Psoas muscle (tissue), 7 donors: ENCODE measurements at regions not wholly inside any gene's neighbourhood (a gene's known extent, or its start where the extent isn't known, plus 50 kb on each side); places are given as distances from the start of the nearest gene placed in this dataset.

Experiments used
- ATAC-seq, 4 donors: fragments of 200-7000 bp; cut with Tn5 transposase; one replicate each; pipeline ENCODE4 v1.9.1; 2020; ENCODE audit warnings: moderate library complexity in 3 of 4, mild to moderate bottlenecking in 2 of 4
- DNase-seq, 2 donors: peaks; one replicate each; pipeline ENCODE4 v3.0.0-alpha.2; 2020
- H3K27ac ChIP-seq: fragments of 200-600 bp; one replicate; pipeline ENCODE4 v1.8.0; 2022
- H3K27me3 ChIP-seq, 3 donors: fragments of 200-600 bp in 1 of 3; one replicate each; pipeline versions ENCODE4 v1.6.1 to v1.8.0; 2013 to 2022; ENCODE audit warnings: low read length in 2 of 3, mild to moderate bottlenecking in 2 of 3, moderate library complexity in 1 of 3; ENCODE audit not compliant: insufficient read depth in 3 of 3
- H3K36me3 ChIP-seq, 2 donors: fragments of 200-600 bp in 1 of 2; one replicate each; pipeline versions ENCODE4 v1.6.1 to v1.8.0; 2013 to 2022; ENCODE audit warnings: low read depth in 1 of 2, mild to moderate bottlenecking in 1 of 2, moderate library complexity in 1 of 2; ENCODE audit not compliant: insufficient read depth in 1 of 2
- H3K4me1 ChIP-seq: fragments of 200-600 bp; one replicate; pipeline ENCODE4 v1.8.0; 2022
- H3K4me3 ChIP-seq: fragments of 200-600 bp; one replicate; pipeline ENCODE4 v1.8.0; 2022; ENCODE audit warnings: mild to moderate bottlenecking
- H3K9me3 ChIP-seq: fragments of 200-600 bp; one replicate; pipeline ENCODE4 v1.8.0; 2022
- WGBS, 3 donors: extraction: QIAGEN DNeasy Blood & Tissue Kit; methylation state at CpG; one replicate each; pipeline versions ENCODE4 v1.1.6 to v1.1.7; 2013; 5-methylcytosine and 5-hydroxymethylcytosine counted together
- intact Hi-C, 2 donors: fragments of 100-400 bp; cut with DNase I; formaldehyde crosslinking; loops; one replicate each; pipeline versions ENCODE4 v1.11.0 to v1.14.2; 2022
- TF ChIP-seq, protein P1 (sequence below): fragments of 200-600 bp; IDR thresholded peaks from one replicate; pipeline ENCODE4 v1.8.0; 2022; ENCODE audit warnings: antibody characterized with exemption
- donor health status: healthy with polysubstance abuse.
- donor health status: DM: no; HTN: no; CAD: no; lungs with moderate emphysema.
- donor health status: Bipolar disorder and iron deficiency.
- donor health status: healthy.
- donor health status: DM: yes; HTN: yes; CAD: no.
- donor health status: DM: no; HTN: no; CAD: no.
- donor health status: DM: yes; HTN: yes; CAD: no.

DNA sequence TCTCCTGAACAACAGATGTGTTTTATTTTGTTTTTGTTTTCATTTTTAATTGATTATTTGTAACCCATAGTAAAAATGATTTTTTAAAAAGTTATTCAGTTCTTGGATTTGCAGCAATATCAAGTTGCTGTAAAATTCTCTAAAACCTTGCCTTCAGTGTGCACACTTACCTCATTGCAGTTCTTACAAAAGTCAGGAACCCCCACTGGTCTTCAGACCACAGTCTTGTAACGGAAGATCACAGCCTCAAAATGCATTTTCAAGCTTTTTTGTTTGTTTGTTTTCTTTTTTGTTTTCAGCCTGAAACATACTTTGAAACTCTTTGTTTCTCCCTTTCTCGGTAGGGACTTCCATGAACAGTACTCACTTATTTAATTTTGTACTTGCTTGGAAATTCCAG is 1012.8 kb upstream of the GYPC start:
- intact Hi-C loops: no loop called here
- ATAC-seq (no peak), DNase-seq (no peak)
- no peaks in the 10 kb centered on the region for H3K4me1 ChIP-seq
- 61 to 72% (median 63%) methylated on average over 2 of the region's 2 CpGs for WGBS, 3 donors
- H3K4me3 ChIP-seq: no peak overlapping the region
- TF ChIP-seq, protein P1, sequence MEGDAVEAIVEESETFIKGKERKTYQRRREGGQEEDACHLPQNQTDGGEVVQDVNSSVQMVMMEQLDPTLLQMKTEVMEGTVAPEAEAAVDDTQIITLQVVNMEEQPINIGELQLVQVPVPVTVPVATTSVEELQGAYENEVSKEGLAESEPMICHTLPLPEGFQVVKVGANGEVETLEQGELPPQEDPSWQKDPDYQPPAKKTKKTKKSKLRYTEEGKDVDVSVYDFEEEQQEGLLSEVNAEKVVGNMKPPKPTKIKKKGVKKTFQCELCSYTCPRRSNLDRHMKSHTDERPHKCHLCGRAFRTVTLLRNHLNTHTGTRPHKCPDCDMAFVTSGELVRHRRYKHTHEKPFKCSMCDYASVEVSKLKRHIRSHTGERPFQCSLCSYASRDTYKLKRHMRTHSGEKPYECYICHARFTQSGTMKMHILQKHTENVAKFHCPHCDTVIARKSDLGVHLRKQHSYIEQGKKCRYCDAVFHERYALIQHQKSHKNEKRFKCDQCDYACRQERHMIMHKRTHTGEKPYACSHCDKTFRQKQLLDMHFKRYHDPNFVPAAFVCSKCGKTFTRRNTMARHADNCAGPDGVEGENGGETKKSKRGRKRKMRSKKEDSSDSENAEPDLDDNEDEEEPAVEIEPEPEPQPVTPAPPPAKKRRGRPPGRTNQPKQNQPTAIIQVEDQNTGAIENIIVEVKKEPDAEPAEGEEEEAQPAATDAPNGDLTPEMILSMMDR: no peak
- no peaks in the 10 kb centered on the region for H3K9me3 ChIP-seq
- no peaks in the 10 kb centered on the region for H3K36me3 ChIP-seq
- no peak overlapping the region for H3K27ac ChIP-seq
- H3K27me3 ChIP-seq: no peaks in the 10 kb centered on the region

DNA sequence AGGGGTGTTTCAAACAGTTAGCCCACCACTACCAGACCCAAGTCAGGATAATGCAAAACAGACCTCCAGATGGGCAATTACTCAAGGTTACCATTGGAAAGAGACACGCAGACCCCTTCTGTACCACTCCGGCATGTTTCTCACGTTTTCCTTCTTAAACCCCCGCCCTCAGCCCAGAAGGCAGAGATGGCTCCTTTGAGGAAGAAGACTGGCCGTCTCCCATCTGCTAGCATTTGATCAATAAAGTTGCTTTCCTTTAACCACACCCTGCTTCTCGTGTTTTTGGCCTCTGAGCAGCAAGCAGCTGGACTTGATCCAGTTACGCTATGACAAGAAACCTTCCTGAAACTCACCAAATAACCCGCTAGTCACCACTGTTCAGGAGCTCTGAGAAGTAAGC is 1012.4 kb upstream of the GYPC start:
- H3K9me3 ChIP-seq: no peaks in the 10 kb centered on the region
- intact Hi-C loops: no loop called here
- TF ChIP-seq, protein P1: no peak
- H3K27ac ChIP-seq: no peak overlapping the region
- no peaks in the 10 kb centered on the region for H3K27me3 ChIP-seq
- H3K4me3 ChIP-seq: no peak overlapping the region
- H3K36me3 ChIP-seq: no peaks in the 10 kb centered on the region
- ATAC-seq (no peak), DNase-seq (no peak)
- no peaks in the 10 kb centered on the region for H3K4me1 ChIP-seq
- WGBS, 3 donors: 36 to 50% (median 49%) methylated on average over 8 of the region's 8 CpGs

GRCh38 chr2:125644257-125644656 is 1011.7 kb upstream of the GYPC start:
- no peak for ATAC-seq
- Histone ChIP-seq H3K4me3 (no peak overlapping the region), H3K27me3 (no peaks in the 10 kb centered on the region), H3K9me3 (no peaks in the 10 kb centered on the region), H3K4me1 (no peaks in the 10 kb centered on the region), H3K27ac (no peak overlapping the region), H3K36me3 (no peaks in the 10 kb centered on the region)
- no peak for DNase-seq
- TF ChIP-seq, protein P1: no peak
- 84 to 95% (median 90%) methylated on average over 1 of the region's 1 CpG for WGBS, 3 donors
- intact Hi-C loops: no loop called here

GRCh38 chr2:125652280-125652679 is 1003.7 kb upstream of the GYPC start:
- 71 to 84% (median 82%) methylated on average over 3 of the region's 3 CpGs for WGBS, 3 donors
- intact Hi-C loops: no loop called here

GRCh38 chr2:125654226-125654625 is 1001.7 kb upstream of the GYPC start:
- 20 to 32% (median 27%) methylated on average over 1 of the region's 1 CpG for WGBS, 3 donors
- no peak for DNase-seq
- Histone ChIP-seq H3K27me3 (no peaks in the 10 kb centered on the region), H3K4me1 (no peaks in the 10 kb centered on the region), H3K9me3 (no peaks in the 10 kb centered on the region), H3K27ac (no peak overlapping the region), H3K4me3 (no peak overlapping the region), H3K36me3 (no peaks in the 10 kb centered on the region)
- no peak for ATAC-seq
- TF ChIP-seq, protein P1: no peak
- intact Hi-C loops: no loop called here

More at GRCh38 chr2:125652280-125652679, 1003.7 kb upstream of the GYPC start:
- H3K27ac ChIP-seq: no peak overlapping the region
- no peak overlapping the region for H3K4me3 ChIP-seq
- no peaks in the 10 kb centered on the region for H3K36me3 ChIP-seq
- H3K27me3 ChIP-seq: no peaks in the 10 kb centered on the region
- TF ChIP-seq, protein P1: no peak
- no peaks in the 10 kb centered on the region for H3K4me1 ChIP-seq
- ATAC-seq: no peak
- H3K9me3 ChIP-seq: no peaks in the 10 kb centered on the region
- no peak for DNase-seq
